Stimulated activated CD4-positive, alpha-beta T cell treated with anti-CD3 and anti-CD28 coated beads, Interleukin-15, amount 100 ng/mL, for 24 hours (primary cell): ENCODE measurements at regions not wholly inside any gene's neighbourhood (a gene's known extent, or its start where the extent isn't known, plus 50 kb on each side); places are given as distances from the start of the nearest gene placed in this dataset.
A peak's percentile ranks its signal among the peaks of the same experiment; 100 is the strongest.

Experiments used
- DNase-seq: peaks from one replicate; pipeline ENCODE4 v3.0.0-alpha.2; 2020

DNA sequence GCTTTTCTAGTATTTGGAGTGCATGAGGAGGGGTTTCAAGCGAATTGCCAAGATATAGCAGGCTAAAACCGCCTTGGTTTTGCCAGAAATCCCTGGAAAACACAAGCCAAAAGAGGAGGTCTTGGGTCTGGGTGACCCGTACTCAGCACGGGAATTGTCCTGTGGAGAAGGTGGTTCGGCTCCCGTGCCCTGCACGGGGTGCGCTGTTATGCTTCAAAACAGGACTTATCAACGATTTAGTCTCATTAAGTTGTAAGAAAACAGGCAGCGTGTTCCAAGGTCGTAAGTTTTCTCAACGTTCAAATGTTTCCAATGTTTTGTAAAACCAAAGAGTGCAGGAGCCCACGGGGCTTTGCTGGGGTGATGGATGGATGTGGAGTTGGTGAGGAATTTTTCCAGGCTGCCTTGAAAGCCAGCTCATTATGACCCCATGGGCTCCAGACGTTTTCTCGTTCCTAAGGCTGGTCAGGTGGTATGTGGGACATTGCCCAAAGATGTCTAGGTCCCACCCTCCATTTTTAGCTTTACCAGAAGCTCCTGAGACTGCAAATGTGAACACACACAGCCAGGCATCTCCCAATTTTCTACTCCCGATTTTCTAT, 75.4 kb upstream of the CLDN14 start:
- DNase-seq, result no peak

DNA sequence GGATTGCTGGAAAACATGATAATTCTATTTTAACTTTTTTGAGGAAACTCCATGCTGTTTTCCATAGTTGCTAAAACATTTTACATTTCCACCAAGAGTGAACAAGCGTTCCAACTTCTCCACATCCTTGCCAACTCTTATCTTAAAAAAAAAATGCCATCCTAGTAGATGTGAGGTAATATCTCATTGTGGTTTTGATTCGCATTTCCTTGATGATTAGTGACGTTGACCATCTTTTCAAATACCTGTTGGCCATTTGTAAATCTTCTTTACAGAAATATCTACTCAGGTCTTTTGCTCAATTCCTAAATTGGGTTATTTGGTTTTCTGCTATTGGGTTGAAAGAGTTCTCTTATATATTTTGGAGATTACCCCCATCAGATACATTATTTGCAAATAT, 77.4 kb upstream of the CLDN14 start:
- DNase-seq, result no peak

DNA sequence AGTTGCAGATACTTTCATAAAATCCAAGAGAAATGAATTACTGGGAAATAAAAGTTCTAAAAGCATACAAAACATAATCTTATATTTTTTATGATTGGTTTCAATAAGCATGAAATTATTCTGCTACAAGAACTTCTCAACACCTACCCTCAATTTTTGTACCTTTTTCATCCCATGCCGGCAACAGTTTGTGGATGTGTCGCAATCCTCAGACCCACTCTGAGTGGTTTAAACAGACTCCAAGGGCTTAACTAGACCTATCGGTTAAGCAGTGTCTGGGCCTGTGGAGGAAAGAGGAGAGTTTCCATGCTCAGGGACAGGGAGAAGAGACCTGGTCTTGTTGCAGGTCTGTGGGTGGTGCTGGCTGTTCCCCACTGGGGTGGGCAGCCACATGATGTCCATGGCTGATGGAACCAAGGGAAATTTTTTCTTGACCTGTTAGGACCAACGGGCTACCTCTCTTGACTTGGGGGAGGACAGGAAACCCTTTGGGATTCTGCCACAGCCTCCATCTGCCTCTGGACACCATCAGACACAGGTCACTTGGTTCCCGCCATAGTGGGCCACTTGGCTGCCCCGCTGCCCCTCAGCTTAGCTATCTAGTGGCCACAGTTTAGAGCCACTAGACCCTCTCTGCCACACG, 81.1 kb upstream of the CLDN14 start:
- DNase-seq, result no peak

DNA sequence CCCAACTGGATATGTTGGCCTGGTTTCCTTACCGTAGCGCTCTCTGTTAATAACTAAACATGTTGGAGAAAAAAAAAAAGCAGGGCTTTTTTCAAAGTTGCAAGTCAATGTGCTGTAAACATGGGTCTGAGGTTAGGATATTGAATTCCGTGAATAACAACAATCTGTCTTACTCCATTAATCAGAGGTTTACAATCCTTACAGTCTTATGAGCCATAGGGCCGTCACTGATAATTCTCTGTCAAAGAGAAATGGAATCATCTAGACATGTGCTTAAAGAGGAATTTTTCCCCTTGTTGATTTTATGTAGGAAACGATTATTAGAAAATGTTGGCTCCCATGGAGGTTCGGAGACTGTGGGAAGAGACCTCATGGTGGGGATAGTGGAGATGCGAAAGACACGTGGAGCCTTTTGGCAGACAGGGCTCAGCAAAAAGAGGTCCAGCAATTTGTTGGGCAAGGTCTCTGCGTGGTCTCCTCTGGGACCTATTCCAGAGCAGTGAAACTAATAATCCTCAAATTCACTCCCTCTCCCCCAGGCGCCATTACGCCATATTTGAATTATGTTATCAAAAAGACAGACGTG, 83.5 kb upstream of the CLDN14 start:
- DNase-seq, result no peak

DNA sequence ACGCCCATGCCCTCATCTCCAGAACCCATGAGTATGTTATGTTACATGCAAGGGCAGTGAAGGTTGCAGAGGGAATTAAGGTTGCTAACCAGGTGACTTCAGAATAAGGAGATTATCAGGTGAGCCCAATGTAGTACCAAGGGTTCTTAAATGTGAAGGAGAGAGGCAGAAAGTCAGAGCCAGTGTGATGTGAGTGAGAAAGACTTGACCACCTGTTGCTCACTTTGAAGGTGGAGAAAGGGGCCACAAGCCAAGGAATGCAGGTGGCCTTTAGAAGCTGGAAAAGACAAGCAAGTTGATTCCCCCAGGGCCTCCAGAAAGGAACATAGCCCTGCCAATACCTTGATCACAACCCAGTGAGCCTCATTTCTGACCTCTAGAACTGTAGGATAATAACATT, 84.7 kb upstream of the CLDN14 start:
- DNase-seq, result no peak

DNA sequence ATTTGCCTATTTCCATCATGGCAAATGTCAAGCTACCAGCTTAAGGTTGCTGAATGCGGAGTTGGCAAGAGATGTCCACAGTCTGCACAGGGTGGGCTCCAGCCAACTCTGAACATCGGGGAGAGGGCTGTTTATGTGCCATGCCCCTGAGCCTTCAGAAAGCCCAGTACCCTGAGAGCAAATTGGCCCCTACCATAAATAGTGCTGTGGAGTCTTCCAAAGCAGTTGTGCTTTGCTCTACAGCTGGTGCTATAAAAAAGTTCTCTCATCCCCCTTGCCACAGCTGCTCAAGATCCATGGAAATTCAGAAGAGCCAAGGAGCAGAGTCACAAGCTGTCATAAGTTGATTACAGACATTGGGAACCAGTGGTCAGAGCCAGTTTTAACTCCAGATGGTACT, 85.6 kb upstream of the CLDN14 start:
- no peak for DNase-seq

DNA sequence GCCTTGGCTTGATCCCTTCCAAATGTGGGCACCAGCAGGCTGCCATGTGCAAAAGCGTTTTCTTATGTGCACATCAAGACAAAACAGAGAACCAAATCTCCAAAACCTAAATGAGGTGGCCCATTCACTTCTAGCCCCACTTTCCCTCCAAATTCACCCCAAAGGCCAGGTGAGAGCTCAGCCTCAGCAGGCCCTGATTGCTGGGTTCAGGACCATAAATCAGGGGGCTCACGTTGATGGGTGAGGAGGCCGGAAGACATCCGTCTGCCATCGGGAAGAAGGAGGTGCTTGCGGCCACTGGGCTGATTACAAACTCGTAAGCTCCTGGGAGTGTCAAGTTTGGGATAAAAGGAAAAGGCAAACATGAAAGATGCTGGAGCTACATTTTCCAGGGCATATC, 86.7 kb upstream of the CLDN14 start:
- DNase-seq, result no peak

DNA sequence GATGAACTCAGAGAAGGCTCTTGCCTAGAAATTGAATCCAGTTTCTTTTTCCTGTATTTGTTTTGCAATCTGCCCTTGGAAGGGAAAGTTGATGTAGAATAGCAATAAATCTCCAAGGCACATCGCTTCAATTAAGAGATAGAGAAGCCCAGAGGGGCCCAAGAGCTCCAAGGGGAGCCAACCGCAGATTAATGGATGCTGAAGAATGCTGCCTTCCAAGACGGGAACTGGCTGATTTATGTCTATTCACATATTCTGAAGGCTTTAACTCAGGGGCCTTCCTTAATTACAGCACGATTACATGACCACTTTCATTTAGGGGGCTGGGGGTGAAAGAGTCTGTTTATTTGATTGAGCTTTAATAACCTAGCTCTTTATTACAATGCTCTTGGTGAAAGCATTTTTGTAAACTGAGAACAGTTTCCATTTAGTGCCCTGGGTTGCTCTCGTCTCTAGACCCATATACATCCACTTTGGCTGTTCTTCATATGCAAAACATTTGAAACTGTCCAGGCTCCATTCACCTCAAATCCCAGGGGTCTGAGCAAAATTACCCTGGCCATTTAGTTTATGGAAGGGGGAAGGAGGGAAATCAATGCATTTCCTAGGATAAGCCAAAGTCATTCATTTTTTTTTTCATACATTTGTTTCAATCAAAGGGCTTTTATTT, 87.4 kb upstream of the CLDN14 start:
- no peak for DNase-seq

DNA sequence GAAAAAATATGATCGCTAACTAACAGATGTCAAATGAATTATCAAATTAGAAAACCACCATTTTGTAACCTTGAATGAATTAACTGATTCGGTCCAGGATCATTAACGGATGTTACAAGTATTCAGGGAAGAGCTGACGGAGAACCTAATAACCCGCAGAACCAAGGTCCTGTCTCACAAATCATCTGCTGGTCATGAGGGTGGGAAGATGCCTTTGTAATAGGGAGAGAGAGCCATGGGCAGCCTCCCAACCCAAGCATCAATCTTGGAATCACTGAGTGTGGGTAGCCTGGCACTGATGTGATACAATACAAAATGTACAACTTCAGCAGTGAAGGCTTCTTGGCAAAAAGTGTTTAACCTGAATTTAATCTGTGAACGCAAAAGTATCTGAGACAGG, 89.6 kb upstream of the CLDN14 start:
- no peak for DNase-seq

DNA sequence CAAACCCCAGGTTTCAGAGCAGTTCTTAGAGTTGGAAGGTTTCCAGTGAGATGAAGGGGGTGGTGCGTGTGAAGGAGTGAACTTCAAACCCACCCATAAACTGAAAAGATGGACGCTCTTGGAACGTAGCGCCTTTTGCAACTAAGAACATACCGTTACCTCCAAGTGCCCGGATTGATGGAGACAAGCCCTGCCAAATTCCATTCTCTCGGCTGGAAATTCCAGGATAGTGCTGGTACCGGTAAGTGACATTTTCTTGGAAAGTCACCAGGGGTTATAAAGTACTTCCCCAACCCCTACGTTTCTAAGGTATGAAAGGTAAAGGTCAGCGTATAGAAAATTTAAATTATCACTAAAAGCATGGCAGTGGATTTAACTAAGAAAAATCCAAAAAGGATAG, 91.6 kb upstream of the CLDN14 start:
- no peak for DNase-seq

DNA sequence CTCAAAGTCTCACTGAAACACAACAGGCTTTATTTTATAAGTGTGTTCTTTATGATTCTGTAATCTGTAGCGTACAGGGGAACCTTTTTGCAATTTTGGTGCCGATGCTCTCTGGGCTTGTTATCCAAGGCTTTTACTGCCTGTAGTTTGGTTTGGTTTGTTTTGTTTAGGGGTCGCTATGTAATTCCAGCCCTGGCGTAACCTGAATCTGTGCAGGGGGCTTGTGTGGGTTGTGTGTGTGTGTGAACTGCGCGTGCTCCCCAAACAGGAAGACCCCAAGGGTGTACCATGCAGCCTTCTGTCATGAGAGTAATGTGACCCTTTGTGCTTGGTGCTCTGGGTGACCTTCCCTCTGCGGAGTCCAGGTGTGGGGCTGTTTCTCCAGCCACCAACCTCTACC, 92.1 kb upstream of the CLDN14 start:
- no peak for DNase-seq

DNA sequence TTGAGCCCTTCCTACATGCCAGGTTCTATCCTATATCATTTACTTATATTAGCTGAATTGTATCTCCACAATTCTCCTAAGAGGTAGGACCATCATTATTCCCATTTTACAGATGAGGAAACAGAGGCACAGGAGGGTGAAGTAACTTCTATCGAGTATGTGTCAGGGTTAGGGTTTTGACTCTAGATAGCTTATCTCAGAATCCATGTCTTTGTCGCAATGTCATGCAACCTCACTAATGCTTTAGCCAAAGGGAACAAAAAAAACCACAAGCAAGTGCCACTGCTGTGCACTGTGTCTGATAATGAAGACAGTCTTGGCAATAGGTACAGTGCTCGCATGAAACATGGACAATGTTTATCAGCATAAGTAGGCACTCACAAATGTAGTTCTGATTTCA, 95.4 kb upstream of the CLDN14 start:
- DNase-seq, result no peak

DNA sequence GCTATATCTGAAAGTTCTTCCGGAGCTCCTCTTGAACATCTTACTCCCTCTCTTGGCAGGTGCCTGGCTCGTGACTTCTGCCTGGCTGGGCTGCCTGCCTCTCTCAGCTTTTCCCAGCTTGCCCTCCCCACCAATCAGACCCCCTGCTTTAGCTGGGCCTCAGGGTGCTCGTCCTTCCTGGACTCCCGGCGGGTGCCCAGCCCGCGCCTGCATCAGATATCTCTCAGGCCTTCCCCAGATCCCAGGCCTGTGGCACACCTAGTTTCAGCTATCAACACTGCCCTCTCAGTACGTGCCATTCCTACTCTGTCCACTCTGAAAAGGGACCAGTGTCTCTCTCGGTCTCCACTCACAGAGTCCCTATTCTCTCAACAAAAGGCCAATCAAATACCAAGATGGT, 96.5 kb upstream of the CLDN14 start:
- no peak for DNase-seq

DNA sequence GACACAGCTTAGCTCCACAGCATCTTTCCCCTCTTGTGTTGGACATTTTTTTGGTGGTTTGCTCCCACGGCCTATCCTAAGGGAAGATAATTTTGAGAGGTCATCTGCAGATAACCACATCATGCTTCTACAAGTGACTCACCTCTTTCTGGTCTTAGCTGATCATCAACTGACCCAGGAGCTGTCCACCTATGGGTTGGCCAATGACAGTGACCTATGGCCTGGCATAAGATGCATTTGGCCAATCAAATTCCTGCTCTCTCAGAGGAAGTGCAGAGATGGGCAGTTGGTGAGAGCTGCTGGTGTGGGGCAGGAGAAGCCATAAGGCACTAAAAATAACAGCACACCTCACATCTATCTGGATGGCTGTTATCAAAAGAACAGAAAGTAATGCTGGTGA, 100.0 kb upstream of the CLDN14 start:
- DNase-seq, result no peak

DNA sequence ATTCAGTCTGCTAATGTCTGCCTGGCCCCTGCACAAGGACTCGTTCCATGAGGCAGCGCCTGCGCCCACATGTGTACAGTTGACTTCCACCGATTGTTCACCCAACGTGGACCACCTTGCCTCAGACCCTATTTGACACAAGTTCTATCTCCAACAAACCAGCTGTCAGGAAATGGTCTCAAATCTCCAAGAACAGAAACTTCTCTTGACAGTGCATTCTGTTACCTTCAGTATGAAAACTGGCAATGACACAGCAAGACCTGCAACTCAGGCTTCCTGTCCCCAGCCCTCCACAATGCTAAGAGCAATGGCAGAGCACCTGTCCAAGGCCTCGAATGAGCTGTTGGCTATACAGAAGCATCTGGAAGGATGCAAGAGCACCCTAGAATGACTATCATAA, 102.3 kb upstream of the CLDN14 start:
- no peak for DNase-seq

DNA sequence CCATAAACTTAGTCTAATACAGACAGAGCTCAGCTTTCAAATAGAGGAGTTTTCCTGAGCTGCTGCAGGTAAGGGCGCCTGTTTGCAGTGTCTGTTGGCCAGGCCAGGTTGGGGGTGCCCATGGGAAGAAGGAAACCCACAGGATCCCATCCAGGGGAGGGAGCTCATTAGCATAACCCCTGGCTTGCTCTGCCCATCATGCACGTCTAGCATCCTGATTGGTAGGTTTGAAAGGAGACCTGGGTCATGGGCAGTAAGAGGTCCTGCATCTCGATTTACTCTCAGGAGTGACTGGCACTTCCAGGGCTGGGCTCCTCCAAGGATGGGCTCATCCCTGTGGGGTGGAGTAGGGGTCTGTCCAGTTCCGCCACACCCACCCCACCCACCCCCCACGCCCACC, 103.7 kb upstream of the CLDN14 start:
- DNase-seq, result no peak

DNA sequence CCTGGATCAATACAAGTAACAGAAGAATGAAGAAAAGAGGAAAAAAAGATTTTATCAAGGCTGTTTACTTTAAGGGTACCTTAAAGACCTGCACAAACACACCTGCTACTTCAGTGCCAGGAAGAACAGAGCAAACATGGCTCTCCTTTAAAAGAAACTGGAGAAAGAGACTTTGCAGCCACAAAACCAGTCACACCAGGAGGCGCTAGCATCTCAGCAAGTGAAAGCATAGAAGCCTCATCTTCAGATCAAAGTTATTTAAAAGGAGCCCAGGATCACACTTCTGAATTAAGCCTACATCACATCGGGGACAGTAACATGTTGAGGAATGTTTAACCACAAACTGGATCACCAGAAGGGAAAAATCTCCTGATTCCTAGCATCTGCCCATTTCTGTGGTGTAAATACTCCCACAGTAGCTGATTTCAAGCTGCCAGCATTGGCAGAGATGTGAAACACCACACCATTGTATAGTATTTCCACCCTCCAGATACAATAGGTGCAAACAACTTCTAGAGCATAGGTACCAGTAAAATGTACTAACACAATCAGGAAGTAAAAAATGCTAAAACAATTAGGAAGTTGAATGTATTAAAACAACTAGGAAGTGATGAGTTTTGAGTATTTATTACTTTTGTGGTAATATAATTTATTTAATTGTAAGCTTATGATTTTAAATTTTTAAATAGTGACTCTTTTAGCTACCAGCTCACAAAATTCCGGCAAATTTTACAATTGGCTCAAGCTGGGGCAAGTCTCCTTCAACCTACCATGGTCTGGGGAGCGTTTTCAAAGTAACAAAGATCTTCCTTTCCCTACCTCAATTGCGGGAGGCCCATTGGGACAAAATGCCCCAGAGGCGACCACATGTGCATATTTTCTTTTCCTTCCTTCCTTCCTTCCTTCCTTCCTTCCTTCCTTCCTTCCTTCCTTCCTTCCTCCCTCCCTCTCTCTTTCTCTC, 105.3 kb upstream of the CLDN14 start:
- DNase-seq, result no peak

DNA sequence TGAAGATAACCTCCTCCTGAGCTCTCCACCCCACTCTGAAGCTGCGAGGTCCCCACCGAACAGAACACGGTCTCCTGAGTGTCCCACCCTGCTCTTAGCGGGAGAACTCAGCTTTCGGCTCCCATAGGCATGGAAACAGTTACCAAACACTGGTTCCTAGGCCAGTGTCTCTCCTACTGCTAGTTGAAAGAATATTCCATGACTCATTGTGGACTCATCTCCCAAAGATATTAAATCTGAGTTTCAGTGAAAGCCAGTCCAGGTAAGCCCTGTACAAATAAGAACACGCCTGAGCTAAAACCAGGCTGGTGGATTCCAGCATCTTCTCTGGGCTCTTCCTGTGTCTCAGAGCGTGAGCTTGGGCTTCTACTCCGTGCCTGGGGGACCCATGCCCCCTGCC, 107.5 kb upstream of the CLDN14 start:
- no peak for DNase-seq

DNA sequence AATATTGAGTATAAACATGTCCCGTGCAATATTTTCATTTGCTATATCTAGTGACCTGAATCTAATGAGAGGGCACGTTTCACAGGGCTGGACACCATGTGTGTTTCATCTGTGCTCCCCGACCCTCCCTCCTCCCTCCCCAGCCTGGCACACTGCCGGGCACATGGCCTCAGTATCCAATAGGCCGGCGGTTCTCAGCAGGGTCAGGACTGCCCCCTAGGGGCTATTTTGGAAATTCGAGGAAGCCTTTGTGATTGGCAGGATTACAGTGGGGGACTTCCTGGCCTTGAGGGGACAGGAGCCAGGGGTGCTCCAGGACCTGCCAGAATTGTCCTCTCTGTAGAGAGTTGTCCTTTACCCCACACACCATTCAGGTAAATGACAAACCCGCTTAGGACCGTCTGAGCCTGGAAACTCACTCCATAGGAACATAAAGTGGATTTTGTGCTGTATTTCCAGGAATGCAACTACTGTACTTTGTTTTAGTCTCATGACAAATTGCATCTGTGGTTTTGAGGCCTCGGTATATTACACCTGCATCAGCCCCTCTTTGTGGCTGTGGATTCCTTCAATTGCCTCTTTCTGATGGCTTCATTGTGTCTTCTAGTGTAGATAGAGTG, 109.5 kb upstream of the SIM2 start:
- peak; percentile 49 for DNase-seq

DNA sequence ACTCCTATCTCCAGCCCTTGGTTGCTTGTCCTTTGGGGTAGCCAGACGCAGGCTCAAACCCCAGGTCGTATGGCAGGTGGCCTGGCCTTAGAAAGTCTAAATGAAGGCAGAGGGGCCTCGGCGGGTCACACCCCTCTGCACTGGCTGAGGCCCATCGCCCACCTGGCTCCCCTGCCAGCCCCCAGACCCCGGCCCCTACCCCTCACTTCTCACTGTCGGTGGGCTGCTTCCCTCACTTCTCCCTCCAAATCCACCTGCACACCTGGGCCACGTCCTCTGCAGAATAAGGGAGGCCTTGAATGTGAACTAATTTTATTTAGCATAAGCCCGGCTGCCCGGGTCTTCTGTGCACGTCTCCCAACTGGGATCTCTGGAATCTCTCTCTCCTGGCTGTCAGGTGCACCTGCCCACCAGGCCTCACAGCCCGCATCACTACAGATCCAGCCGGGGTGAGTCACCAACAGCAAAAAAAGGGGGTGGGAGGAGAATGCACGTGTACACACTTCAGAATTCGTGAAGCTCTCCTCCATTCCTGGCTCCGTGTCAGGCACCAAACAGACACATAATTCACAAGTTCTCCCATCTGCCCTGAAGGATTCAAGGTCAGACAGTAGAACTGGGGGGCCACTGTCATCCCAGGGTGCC, 107.5 kb upstream of the SIM2 start:
- DNase-seq, result no peak

DNA sequence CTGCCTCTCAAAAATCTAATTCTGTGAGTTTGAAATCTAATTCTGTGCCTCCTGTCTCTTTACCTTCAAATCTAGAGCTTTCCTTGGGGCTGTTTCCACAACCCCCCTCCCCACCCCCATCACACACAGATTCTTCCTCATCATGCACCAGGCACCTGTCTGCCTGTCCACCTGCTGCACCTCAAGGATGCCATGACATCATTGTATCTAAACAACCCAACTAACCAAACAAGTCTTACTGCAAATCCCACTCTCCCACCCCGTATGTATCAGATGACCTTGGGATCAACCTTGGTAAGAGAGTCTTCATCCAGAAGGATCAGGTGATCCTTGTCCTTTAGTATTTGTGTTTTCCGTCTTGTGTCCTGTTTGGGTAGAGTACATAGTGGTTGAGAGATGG, 102.7 kb upstream of the SIM2 start:
- DNase-seq, result no peak

DNA sequence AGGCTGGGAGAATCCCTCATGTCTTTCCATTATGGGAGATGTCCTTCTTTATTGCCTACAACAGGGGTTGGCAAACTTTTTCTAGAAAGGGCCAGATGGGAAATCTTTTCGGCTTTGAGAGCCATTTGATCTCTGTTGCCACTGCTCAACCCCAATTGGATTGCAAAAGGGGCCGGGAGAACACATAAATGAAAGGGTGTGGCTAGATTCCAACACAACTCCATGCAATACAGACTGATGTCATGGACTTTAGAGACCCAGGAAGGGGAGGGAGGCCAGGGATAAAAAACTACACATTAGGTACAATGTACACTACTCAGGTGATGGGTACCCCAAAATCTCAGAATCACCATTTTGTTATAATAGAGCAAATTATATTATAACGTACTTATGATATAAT, 97.6 kb upstream of the SIM2 start:
- DNase-seq, result no peak
